ENCODE measurements at regions not wholly inside any gene's neighbourhood (a gene's known extent, or its start where the extent isn't known, plus 50 kb on each side); places are given as distances from the start of the nearest gene placed in this dataset.

DNA sequence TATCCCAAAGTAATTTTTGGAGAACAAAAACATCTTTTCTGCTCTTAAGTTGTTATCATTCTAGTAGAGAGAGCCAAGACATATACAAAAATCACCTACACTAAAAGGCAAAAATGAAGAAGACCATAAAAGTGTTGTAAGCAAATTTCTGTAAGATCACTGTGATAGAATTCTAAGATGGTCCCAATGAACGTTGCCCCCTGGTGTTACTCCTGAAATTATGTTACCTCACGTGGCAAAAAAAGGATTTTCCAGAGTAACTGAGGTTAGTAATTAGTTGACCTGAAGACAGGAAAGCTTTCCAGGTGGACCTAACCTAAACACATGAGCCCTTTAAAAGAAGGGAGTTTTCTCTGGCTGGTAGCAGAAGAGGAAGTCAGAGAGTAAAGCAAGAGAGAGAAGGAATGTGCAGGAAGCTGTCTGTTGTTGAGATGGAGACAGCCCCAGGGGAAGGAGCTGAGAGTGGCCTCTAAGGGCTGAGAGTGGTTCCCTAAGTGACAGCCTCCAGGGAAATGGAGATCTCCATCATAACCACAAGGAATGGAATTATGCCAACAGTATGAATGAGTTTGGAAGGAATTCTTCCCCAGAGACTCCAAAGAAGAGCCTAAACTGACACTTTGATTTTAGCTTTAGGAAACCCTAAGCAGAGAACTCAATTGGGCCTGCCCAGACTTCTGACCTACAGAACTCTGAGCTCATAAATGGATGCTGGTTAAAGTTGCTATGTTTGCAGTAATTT lies 205.9 kb downstream of the CD47 start:
- H3K9me3 ChIP-seq, result no peaks in the 10 kb centered on the region
- H3K27ac ChIP-seq, result no peak overlapping the region
- TF ChIP-seq, protein P1, sequence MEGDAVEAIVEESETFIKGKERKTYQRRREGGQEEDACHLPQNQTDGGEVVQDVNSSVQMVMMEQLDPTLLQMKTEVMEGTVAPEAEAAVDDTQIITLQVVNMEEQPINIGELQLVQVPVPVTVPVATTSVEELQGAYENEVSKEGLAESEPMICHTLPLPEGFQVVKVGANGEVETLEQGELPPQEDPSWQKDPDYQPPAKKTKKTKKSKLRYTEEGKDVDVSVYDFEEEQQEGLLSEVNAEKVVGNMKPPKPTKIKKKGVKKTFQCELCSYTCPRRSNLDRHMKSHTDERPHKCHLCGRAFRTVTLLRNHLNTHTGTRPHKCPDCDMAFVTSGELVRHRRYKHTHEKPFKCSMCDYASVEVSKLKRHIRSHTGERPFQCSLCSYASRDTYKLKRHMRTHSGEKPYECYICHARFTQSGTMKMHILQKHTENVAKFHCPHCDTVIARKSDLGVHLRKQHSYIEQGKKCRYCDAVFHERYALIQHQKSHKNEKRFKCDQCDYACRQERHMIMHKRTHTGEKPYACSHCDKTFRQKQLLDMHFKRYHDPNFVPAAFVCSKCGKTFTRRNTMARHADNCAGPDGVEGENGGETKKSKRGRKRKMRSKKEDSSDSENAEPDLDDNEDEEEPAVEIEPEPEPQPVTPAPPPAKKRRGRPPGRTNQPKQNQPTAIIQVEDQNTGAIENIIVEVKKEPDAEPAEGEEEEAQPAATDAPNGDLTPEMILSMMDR (IDR thresholded peaks at IDR 0.05), result no peak
- no peak for TF ChIP-seq EP300 (IDR thresholded peaks at IDR 0.05)
- TF ChIP-seq POLR2A (IDR thresholded peaks at IDR 0.05), result no peak
- H3K27me3 ChIP-seq, result no peaks in the 10 kb centered on the region
- H3K36me3 ChIP-seq, result no peaks in the 10 kb centered on the region
- WGBS, 3 donors, result 37 to 72% (median 69%) methylated on average over 2 of the region's 2 CpGs
- no peaks in the 10 kb centered on the region for H3K4me1 ChIP-seq (ENCODE audit: insufficient read depth)
- intact Hi-C loops (cut with DNase I), result no loop called here
- no peak for DNase-seq
- H3K4me3 ChIP-seq, result no peak overlapping the region

DNA sequence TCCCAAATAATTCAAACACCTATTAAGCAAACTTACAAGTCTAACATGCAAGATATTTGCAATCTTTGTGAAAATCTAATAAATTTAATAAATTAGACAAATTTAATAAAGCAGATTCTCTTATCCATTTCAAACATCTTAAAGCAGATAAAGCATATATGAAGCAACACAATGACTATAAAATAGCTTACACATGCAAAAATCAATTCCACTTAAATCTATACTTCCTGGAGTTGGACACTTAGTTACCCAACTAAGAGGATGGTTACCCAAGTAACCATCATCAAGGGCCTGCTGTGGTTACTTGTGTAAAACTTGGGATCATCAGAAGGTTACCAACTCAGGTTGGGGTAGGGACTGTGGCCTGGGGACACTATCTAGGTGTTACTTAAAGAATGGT lies 206.8 kb downstream of the CD47 start:
- TF ChIP-seq, protein P1 (IDR thresholded peaks at IDR 0.05), result no peak
- TF ChIP-seq POLR2A (IDR thresholded peaks at IDR 0.05) (no peak), EP300 (IDR thresholded peaks at IDR 0.05) (no peak)
- no peaks in the 10 kb centered on the region for H3K4me1 ChIP-seq (ENCODE audit: insufficient read depth)
- DNase-seq, result no peak
- intact Hi-C loops (cut with DNase I), result no loop called here
- H3K27ac ChIP-seq, result no peak overlapping the region
- no peaks in the 10 kb centered on the region for H3K9me3 ChIP-seq
- no peaks in the 10 kb centered on the region for H3K27me3 ChIP-seq
- no peaks in the 10 kb centered on the region for H3K36me3 ChIP-seq
- no peak overlapping the region for H3K4me3 ChIP-seq

DNA sequence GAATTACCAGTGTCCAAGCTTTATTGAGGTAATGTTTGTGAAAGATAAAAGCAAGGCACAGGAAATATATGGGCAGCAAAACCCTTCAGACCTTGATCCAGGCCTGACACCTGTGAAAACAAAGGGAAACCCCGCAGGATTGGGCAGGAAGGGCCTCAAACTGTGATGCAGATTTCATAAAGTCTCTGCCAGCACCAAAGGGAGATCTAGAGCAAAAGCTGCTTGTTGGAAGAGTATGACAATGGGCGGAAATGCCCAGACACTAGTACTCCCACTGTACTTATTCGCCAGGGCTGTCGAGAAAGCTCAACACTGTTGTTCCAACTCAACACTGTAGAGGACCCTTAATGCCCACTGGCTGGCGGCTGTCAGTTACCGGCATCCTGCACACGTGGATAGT lies 207.9 kb downstream of the CD47 start:
- Histone ChIP-seq H3K4me3 (no peak overlapping the region), H3K27me3 (no peaks in the 10 kb centered on the region), H3K36me3 (no peaks in the 10 kb centered on the region), H3K4me1 (ENCODE audit: insufficient read depth) (no peaks in the 10 kb centered on the region), H3K27ac (no peak overlapping the region), H3K9me3 (no peaks in the 10 kb centered on the region)
- TF ChIP-seq POLR2A (IDR thresholded peaks at IDR 0.05), result no peak
- TF ChIP-seq EP300 (IDR thresholded peaks at IDR 0.05), result no peak
- TF ChIP-seq, protein P1 (IDR thresholded peaks at IDR 0.05), result no peak
- DNase-seq, result no peak
- WGBS, 3 donors, result 88 to 92% (median 90%) methylated on average over 7 of the region's 7 CpGs
- intact Hi-C loops (cut with DNase I), result no loop called here

DNA sequence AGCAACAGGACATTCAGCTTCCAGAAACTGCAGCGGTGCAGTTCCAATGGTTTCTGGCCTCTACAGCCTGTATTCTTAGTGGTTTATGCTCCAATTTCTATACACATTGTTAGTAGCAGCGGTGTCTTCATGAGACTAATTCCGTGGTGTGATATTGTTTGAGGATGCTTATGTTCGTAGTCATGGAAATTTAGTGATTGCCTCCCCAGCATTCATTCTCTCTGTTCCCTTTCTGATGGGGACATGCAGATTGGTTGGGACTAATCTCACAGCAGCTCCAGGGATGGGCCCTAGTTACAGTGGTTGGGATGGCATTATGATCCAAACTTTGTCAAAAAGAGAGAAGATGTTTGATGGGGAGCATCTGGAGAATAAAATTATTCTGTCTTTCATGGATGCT lies 208.6 kb downstream of the CD47 start:
- H3K4me3 ChIP-seq, result no peak overlapping the region
- no peaks in the 10 kb centered on the region for H3K9me3 ChIP-seq
- TF ChIP-seq EP300 (IDR thresholded peaks at IDR 0.05), result no peak
- TF ChIP-seq, protein P1 (IDR thresholded peaks at IDR 0.05), result no peak
- TF ChIP-seq POLR2A (IDR thresholded peaks at IDR 0.05), result no peak
- H3K27me3 ChIP-seq, result no peaks in the 10 kb centered on the region
- H3K27ac ChIP-seq, result no peak overlapping the region
- no peaks in the 10 kb centered on the region for H3K4me1 ChIP-seq (ENCODE audit: insufficient read depth)
- intact Hi-C loops (cut with DNase I), result no loop called here
- DNase-seq, result no peak
- WGBS, 3 donors, result 91 to 96% (median 95%) methylated on average over 4 of the region's 4 CpGs
- no peaks in the 10 kb centered on the region for H3K36me3 ChIP-seq
